NCI-H1092 treated with DMSO at 0.1 percent for 48 hours (cell line): ENCODE measurements at regions not wholly inside any gene's neighbourhood (a gene's known extent, or its start where the extent isn't known, plus 50 kb on each side); places are given as distances from the start of the nearest gene placed in this dataset.

Experiments
- DNase-seq: peaks from one replicate; lab custom pipeline; 2025; lab: John Stamatoyannopoulos, UW

- no peak for DNase-seq
These were observed 49.7 kb upstream of the SLC2A1 start for GRCh38 chr1:43008115-43009060.
